Panc1 (cell line): ENCODE measurements at regions not wholly inside any gene's neighbourhood (a gene's known extent, or its start where the extent isn't known, plus 50 kb on each side); places are given as distances from the start of the nearest gene placed in this dataset.

Source experiments
- ATAC-seq: fragments of 200-7000 bp; cut with Tn5 transposase; 2 replicates; pipeline ENCODE4 v1.9.1; 2020; ENCODE audit warnings: mild to moderate bottlenecking, moderate library complexity
- BruUV-seq: library from RNA; stranded (reverse); fragments of 400-500 nt; replicated peaks from 2 replicates; lab custom pipeline; 2021; lab: Mats Ljungman, UMichigan
- CTCF ChIA-PET: fragments of 300-600 bp; sonication (Branson Sonifier 250); formaldehyde crosslinking; loops from one replicate; lab custom pipeline; 2022; ENCODE audit warnings: antibody characterized with exemption; lab: Charles Lee
- POLR2A ChIA-PET: fragments of 300-600 bp; sonication (Branson Sonifier 250); formaldehyde crosslinking; loops from one replicate; lab custom pipeline; 2022; ENCODE audit warnings: antibody characterized with exemption; lab: Charles Lee
- DNase-seq: peaks from one replicate; pipeline ENCODE4 v3.0.0-alpha.2; 2010; ENCODE audit warnings: low read depth, low spot score
- H3K27ac ChIP-seq: 2 replicates; pipeline ENCODE4 v1.5.1; 2011; ENCODE audit warnings: mild to moderate bottlenecking, low read length, inconsistent platforms
- H3K27me3 ChIP-seq: fragments of 200-500 bp; sonication (Bioruptor generic); 2 replicates; pipeline ENCODE4 v1.6.0; 2014; ENCODE audit warnings: low read length, inconsistent platforms; ENCODE audit not compliant: control insufficient read depth, insufficient read depth
- H3K36me3 ChIP-seq: fragments of 200-500 bp; sonication (Bioruptor generic); 2 replicates; pipeline ENCODE4 v1.5.1; 2014; ENCODE audit warnings: inconsistent platforms, mild to moderate bottlenecking, low read length, moderate library complexity; ENCODE audit not compliant: control insufficient read depth, insufficient read depth
- H3K4me1 ChIP-seq: 2 replicates; pipeline ENCODE4 v1.5.1; 2011; ENCODE audit warnings: inconsistent platforms, mild to moderate bottlenecking, low read length, moderate library complexity; ENCODE audit not compliant: control insufficient read depth, insufficient read depth
- H3K4me3 ChIP-seq, 2 experiments: 2 replicates each; pipeline ENCODE4 v1.5.1; 2011 to 2012; ENCODE audit warnings: low read depth in 2 of 2, low read length in 2 of 2, mild to moderate bottlenecking in 2 of 2, inconsistent platforms in 1 of 2, moderate library complexity in 1 of 2
- H3K9me3 ChIP-seq: fragments of 200-500 bp; sonication (Bioruptor generic); 2 replicates; pipeline ENCODE4 v1.5.1; 2014; ENCODE audit warnings: low read depth, mild to moderate bottlenecking, inconsistent platforms, low read length, moderate library complexity; ENCODE audit not compliant: control insufficient read depth, insufficient read depth
- CTCF ChIP-seq: fragments of 450-650 bp; IDR thresholded peaks from 2 replicates; pipeline ENCODE4 v1.5.1; 2017; ENCODE audit warnings: mild to moderate bottlenecking
- POLR2AphosphoS5 ChIP-seq: IDR thresholded peaks from 2 replicates; pipeline ENCODE4 v1.6.1; 2012; ENCODE audit warnings: mild to moderate bottlenecking, low read depth, low read length, moderate library complexity
- REST ChIP-seq, 2 experiments: IDR thresholded peaks; 2 replicates each; pipeline ENCODE4 v1.6.1; 2011 to 2012; ENCODE audit warnings: low read depth in 2 of 2, control low read depth in 1 of 2, low read length in 1 of 2, mild to moderate bottlenecking in 1 of 2, moderate library complexity in 1 of 2; ENCODE audit not compliant: insufficient read depth in 1 of 2
- SIN3A ChIP-seq: IDR thresholded peaks from 2 replicates; pipeline ENCODE4 v1.6.1; 2012; ENCODE audit warnings: low read depth, mild to moderate bottlenecking, low read length, moderate library complexity, borderline replicate concordance; ENCODE audit not compliant: insufficient read depth
- TCF7L2 ChIP-seq: IDR thresholded peaks from 2 replicates; pipeline ENCODE4 v1.6.1; 2011; ENCODE audit warnings: mild to moderate bottlenecking, low read depth, low read length, inconsistent platforms
- in situ Hi-C: cut with HindIII; loops from 2 replicates; pipeline ENCODE4 v1.10.0; 2016; ENCODE audit warnings: low sequenced_read_pairs, low pct_unique_long_range_greater_than_20kb
- intact Hi-C: fragments of 100-400 bp; cut with micrococcal nuclease; formaldehyde crosslinking; loops from one replicate; pipeline ENCODE4 v1.10.0; 2022; ENCODE audit not compliant: unreplicated experiment

- peaks cover 38% of the 10 kb centered on the region for H3K27me3 ChIP-seq
- no peak for ATAC-seq
- no peaks in the 10 kb centered on the region for H3K36me3 ChIP-seq
- no peak for DNase-seq
- ChIA-PET CTCF (no interaction called here), POLR2A (no interaction called here)
- no peak overlapping the region for H3K4me3 ChIP-seq
- H3K27ac ChIP-seq: no peak overlapping the region
- H3K4me1 ChIP-seq: no peaks in the 10 kb centered on the region
- TF ChIP-seq CTCF (no peak), REST (IDR thresholded peaks at IDR 0.05; ENCODE audit: insufficient read depth in 1 of 2, low read depth in 2 of 2, low read length in 1 of 2) (no peak), SIN3A (no peak), POLR2AphosphoS5 (no peak), TCF7L2 (no peak)
- no TSS peak for BruUV-seq
- no peaks in the 10 kb centered on the region for H3K9me3 ChIP-seq
- intact Hi-C loops (no loop called here), in situ Hi-C loops (no loop called here)
Observed at GRCh38 chr17:77901481-77901880, 57.0 kb upstream of the TNRC6C start.

GRCh38 chr17:77905266-77905665 is 53.2 kb upstream of the TNRC6C start:
- H3K27me3 ChIP-seq: peaks cover 36% of the 10 kb centered on the region
- H3K4me3 ChIP-seq: no peak overlapping the region
- no peaks in the 10 kb centered on the region for H3K36me3 ChIP-seq
- TF ChIP-seq SIN3A (no peak), TCF7L2 (no peak), REST (IDR thresholded peaks at IDR 0.05; ENCODE audit: insufficient read depth in 1 of 2, low read depth in 2 of 2, low read length in 1 of 2) (no peak), POLR2AphosphoS5 (no peak), CTCF (no peak)
- POLR2A ChIA-PET: interaction anchor here (0.7 kb wide), 1 partner anchor 40 kb away, joined by 12 read pairs; no protein-coding TSS in a partner anchor
- no TSS peak for BruUV-seq
- intact Hi-C loops: no loop called here
- no peaks in the 10 kb centered on the region for H3K9me3 ChIP-seq
- CTCF ChIA-PET: interaction anchor here (0.7 kb wide), 1 partner anchor 363 kb away, joined by 8 read pairs; no protein-coding TSS in a partner anchor
- DNase-seq: no peak
- no peak for ATAC-seq
- H3K27ac ChIP-seq: no peak overlapping the region
- in situ Hi-C loops: no loop called here
- no peaks in the 10 kb centered on the region for H3K4me1 ChIP-seq
